ENCODE measurements at regions not wholly inside any gene's neighbourhood (a gene's known extent, or its start where the extent isn't known, plus 50 kb on each side); places are given as distances from the start of the nearest gene placed in this dataset.

GRCh38 chr3:22585911-22586310 is 617.2 kb upstream of the UBE2E2 start:
- no peak overlapping the region for H2BK15ac ChIP-seq (ENCODE audit: low read depth, low read length)
- no peak overlapping the region for H4K91ac ChIP-seq (ENCODE audit: insufficient read length, low read depth, low read length)
- no peak overlapping the region for H4K8ac ChIP-seq (replicated peaks; ENCODE audit: insufficient read length, low read depth, low read length)
- H3K4me1 Mint-ChIP-seq = peaks cover 11 to 17% of the 10 kb centered on the region in 2 experiments
- no peak overlapping the region for H3K27ac Mint-ChIP-seq
- no peaks in the 10 kb centered on the region for H3K27me3 ChIP-seq (ENCODE audit: insufficient read depth, low read length)
- H3K36me3 Mint-ChIP-seq (ENCODE audit: insufficient read depth in 1 of 3, low read depth in 3 of 3) = no peaks in the 10 kb centered on the region
- H4K20me1 ChIP-seq (ENCODE audit: control insufficient read depth, insufficient read depth, insufficient read length) = no peaks in the 10 kb centered on the region
- no peak overlapping the region for H3K18ac ChIP-seq (ENCODE audit: insufficient read length, low read depth, low read length)
- H3K27me3 Mint-ChIP-seq (ENCODE audit: low read depth) = no peaks in the 10 kb centered on the region
- H3T11ph ChIP-seq (ENCODE audit: low read length) = no peak overlapping the region
- H3K4me1 ChIP-seq (ENCODE audit: insufficient read depth, low read length) = no peaks in the 10 kb centered on the region; the same call in 1 of the 2 replicates
- H2BK5ac ChIP-seq (ENCODE audit: insufficient read length, low read length) = no peak overlapping the region
- no peak overlapping the region for H2BK20ac ChIP-seq (ENCODE audit: low read depth, low read length, poor library complexity, severe bottlenecking)
- no peak overlapping the region for H3K9ac ChIP-seq (ENCODE audit: extremely low read depth, insufficient read length, low read length)
- TF ChIP-seq, protein P1, sequence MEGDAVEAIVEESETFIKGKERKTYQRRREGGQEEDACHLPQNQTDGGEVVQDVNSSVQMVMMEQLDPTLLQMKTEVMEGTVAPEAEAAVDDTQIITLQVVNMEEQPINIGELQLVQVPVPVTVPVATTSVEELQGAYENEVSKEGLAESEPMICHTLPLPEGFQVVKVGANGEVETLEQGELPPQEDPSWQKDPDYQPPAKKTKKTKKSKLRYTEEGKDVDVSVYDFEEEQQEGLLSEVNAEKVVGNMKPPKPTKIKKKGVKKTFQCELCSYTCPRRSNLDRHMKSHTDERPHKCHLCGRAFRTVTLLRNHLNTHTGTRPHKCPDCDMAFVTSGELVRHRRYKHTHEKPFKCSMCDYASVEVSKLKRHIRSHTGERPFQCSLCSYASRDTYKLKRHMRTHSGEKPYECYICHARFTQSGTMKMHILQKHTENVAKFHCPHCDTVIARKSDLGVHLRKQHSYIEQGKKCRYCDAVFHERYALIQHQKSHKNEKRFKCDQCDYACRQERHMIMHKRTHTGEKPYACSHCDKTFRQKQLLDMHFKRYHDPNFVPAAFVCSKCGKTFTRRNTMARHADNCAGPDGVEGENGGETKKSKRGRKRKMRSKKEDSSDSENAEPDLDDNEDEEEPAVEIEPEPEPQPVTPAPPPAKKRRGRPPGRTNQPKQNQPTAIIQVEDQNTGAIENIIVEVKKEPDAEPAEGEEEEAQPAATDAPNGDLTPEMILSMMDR (conservative IDR thresholded peaks at IDR 0.05) = no peak
- no peak overlapping the region for H2AK5ac ChIP-seq (ENCODE audit: insufficient read length, low read length)
- H3K9me3 Mint-ChIP-seq = no peaks in the 10 kb centered on the region
- H2AFZ ChIP-seq (ENCODE audit: low read length) = no peak overlapping the region
- H3K27ac ChIP-seq (ENCODE audit: insufficient read length, low read depth, low read length) = no peak overlapping the region
- no peak overlapping the region for H2BK120ac ChIP-seq (ENCODE audit: low read depth, low read length, poor library complexity, severe bottlenecking)
- no peak for DNase-seq
- H3K4me2 ChIP-seq (ENCODE audit: insufficient read depth, insufficient read length, low read length) = no peak overlapping the region
- H3K79me2 ChIP-seq (ENCODE audit: insufficient read depth, low read length) = no peaks in the 10 kb centered on the region
- H3K56ac ChIP-seq (ENCODE audit: insufficient read length, low read depth, low read length) = no peak overlapping the region
- no peak overlapping the region for H3K4me3 Mint-ChIP-seq
- no peaks in the 10 kb centered on the region for H3K23me2 ChIP-seq (ENCODE audit: insufficient read length, low read depth, low read length, poor library complexity, severe bottlenecking)
- H3K14ac ChIP-seq (ENCODE audit: insufficient read depth, low read length) = no peak overlapping the region
- H3K4ac ChIP-seq (ENCODE audit: low read depth, low read length) = no peak overlapping the region
- H2BK12ac ChIP-seq (ENCODE audit: insufficient read length, low read depth, low read length) = no peak overlapping the region
- no peaks in the 10 kb centered on the region for H3K9me3 ChIP-seq (ENCODE audit: control insufficient read depth, low read depth, low read length)
- no peak overlapping the region for H4K5ac ChIP-seq (ENCODE audit: insufficient read length, low read depth, low read length)
- no peaks in the 10 kb centered on the region for H3K79me1 ChIP-seq (ENCODE audit: insufficient read depth, low read depth, low read length, poor library complexity, severe bottlenecking)
- no CpG with 5 or more reads among the region's 2 CpGs for WGBS (ENCODE audit: extremely low coverage, insufficient read length, low lambda C conversion rate)
- H3K23ac ChIP-seq (ENCODE audit: insufficient read length, low read depth, low read length) = no peak overlapping the region
